Activated CD4-positive, alpha-beta T cell treated with anti-CD3 and anti-CD28 coated beads for 1 hour (primary cell): ENCODE measurements at regions not wholly inside any gene's neighbourhood (a gene's known extent, or its start where the extent isn't known, plus 50 kb on each side); places are given as distances from the start of the nearest gene placed in this dataset.

Experiments used
- DNase-seq: peaks from one replicate; pipeline ENCODE4 v3.0.0-alpha.2; 2020

DNA sequence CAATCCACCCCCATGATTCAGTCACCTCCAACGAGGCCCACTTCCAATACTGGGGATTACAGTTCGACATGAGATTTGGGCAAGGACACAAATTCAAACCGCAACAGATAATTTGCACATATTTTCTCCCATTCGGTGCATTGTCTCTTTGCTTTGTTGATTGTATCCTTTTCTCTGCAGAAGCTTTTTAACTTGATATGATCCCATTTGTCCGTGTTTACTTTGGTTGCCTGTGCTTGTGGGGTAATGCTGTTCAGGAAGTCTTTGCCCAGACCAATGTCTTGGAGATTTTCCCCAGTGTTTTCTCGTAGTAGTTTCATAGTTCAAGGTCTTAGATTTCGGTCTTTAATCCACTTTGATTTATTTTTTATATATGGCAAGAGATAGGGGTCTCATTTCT, 330.8 kb upstream of the SPRY2 start:
- DNase-seq, result no peak

- no peak for DNase-seq
These were observed 328.2 kb upstream of the SPRY2 start for GRCh38 chr13:80669112-80669511.

DNA sequence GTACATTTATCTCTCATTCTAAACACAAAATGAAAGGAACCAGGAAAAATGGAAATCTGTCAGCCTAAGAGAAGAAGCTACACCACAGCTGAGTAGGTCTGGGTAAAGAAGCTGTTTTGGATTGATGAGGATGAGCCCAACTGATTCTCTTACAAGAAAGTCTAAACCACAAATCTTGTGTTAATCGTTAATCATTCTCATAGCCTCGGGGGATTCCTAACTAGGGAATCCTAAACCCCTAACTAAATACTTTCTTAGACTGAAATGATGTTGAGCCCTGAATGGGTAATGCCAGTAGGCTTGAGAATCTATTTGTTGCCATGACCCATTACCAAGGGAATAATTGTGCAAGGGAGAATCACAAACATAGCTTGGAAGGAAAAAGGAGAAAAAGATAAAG, 327.5 kb upstream of the SPRY2 start:
- no peak for DNase-seq

DNA sequence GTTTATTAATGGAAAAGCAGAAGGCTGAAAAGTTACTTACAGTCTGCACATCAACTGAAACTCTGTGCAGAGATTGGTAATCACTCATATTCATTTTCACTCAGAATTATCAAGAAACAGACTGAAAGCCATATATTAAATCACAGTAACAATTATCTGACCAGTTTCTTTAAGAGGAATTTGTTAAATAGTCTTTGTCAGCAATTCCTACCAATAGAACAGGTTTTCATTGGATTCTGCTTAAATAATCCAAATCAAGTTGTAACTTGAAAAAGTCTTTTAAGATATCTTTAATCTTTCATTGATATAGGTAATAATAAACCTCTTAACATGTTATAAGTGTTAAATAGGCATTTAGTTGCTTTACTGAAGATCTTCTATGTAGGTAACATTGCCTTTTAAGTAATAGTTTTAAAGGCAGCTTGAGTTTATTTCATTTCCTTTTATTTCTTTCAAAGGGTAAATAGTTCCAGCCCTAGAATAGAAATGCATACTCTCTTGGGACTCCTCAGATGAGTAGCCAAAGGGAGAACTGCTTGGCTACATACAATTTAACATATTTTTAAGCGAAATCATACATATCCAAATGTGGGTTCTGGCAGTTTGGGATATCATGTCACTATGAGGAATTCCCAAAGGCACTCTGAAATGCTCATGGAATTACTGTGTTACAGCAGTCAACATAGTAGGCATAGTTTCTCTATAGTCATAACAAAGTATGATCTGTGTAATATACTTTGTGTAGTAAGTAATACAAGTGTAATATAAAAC, 326.0 kb upstream of the SPRY2 start:
- no peak for DNase-seq

- DNase-seq, result no peak
These were observed 324.9 kb upstream of the SPRY2 start for GRCh38 chr13:80665792-80666333.

DNA sequence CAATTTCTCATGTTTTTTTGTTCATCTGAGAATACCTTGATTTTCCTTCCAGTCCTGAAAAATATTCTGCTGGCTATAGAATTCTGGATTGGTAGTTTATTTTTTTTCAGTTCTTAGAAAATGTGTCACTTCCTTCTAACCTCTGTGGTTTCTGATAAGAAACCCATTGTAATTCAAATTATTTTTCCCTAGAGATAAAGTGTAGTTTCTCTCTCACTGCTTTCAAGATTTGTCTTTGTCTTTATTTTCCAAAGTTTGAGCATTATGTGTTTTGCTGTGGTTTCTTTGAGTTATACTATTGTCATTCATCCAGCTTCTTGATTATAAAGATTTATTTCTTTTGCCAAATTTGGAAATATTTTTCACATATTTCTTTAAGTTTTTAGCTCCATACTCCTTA, 324.0 kb upstream of the SPRY2 start:
- DNase-seq, result no peak

DNA sequence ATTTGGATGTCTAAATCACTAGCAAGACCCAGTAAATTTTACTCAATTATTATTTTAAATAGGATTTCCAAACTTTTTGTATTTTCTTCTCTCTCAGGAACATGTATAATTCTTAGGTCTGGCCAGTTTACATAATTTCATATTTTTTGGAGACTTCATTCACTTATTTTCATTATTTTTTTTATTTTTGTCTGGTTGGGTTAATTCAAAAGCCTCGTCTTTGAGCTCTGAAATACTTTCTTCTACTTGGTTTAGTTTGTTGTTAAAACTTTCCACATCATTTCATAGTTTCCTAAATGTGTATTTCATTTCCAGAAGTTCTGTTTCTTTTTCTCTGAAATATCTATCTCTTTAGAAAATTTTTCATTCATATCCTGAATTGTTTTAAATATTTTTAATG, 322.9 kb upstream of the SPRY2 start:
- no peak for DNase-seq

GRCh38 chr13:80658705-80659104, 317.8 kb upstream of the SPRY2 start:
- no peak for DNase-seq

GRCh38 chr13:80656512-80656904, 315.6 kb upstream of the SPRY2 start:
- DNase-seq, result no peak

- no peak for DNase-seq
These were observed 315.0 kb upstream of the SPRY2 start for GRCh38 chr13:80655778-80656511.

DNA sequence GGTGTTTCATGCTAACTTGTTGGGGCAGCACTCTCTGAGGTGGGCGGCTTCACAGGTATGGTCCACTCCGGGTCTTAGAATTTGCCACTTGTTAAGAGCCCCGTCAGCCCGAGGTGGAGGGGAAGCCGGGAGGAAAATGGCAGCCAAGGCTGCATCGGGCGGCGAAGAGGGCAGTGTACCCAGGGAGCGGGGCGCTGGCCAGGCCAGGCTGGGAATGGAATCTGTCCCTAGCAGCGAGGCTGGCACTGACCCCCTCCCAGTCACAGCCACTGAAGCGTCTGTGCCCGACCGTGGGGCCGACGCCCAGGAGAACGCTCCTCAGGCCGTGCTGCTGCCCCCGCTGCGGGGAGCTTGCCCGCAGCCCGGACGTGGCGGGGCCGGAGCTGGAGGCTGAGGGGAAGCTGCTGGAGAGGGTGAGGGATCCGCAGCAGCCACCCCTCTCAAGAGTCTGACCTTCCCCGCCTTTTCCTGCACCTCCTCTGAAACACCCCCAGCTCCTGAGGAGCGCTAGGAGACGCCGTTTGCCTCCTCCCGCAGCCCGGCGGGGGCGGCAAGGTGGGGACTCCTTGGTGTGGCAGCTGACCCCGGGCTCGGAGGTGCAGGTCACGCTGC, 313.8 kb upstream of the SPRY2 start:
- no peak for DNase-seq

GRCh38 chr13:80649274-80649673, 308.3 kb upstream of the SPRY2 start:
- no peak for DNase-seq

- no peak for DNase-seq
These were observed 301.7 kb upstream of the SPRY2 start for GRCh38 chr13:80642641-80643040.

- DNase-seq, result no peak
These were observed 292.3 kb upstream of the SPRY2 start for GRCh38 chr13:80633251-80633650.

DNA sequence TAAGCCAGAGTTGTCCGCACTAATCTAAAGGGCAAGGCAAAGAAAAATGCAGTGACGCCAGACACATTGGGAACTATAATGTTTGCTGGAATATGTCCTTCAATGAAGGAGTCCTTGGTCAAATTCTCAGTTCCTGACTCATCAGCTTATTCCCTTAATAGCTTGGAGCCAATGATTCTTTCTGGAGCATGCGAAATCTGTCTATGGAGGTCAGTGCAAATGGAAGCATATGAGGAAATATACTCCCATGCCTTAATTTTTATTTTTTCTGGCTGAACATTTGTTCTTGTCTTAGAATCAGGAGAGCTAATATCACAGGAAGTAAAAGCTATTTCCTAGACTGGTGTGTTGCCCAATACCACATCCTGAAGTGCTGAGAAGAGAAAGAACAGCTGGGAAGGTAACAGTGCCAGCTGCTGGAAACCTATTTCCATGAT, 289.8 kb upstream of the SPRY2 start:
- DNase-seq, result no peak

GRCh38 chr13:80618781-80619180, 277.9 kb upstream of the SPRY2 start:
- DNase-seq, result no peak

DNA sequence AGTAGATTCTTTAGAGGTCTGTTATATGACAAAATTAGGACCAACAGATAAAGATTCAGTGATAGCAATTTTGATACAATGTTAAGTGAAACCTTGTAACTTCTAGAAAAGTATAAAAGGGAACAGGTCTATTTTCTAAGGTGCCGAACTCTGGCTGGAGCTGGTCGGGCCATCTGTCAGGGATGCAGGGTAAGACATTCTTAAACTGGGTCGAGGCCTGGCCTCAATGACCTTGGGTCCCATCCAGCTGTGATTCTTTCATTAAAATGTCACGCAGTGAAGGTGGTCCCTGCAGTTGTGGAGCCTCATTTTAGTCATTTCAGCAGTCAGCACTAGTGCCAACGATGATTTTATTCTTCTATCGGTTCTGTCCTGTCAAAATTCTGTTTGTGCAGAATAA, 271.9 kb upstream of the SPRY2 start:
- no peak for DNase-seq

DNA sequence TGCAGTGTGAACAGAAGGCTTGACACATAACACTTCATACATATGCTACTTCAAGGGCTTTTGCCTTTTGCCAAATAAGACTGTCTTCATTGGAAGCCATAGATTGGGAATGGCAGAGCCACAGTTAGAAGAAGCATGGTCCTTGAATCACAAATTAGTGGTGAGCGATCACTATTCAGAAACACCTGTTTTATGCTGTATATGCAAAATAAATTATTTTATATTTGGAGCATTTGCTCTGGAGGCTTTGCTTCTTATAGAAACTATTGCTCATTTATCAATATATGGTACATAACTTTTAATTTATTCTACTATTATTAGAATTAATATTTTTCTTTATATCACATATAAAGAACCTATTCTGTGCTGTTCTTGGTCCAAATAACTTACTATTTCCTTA, 270.4 kb upstream of the SPRY2 start:
- DNase-seq, result no peak

DNA sequence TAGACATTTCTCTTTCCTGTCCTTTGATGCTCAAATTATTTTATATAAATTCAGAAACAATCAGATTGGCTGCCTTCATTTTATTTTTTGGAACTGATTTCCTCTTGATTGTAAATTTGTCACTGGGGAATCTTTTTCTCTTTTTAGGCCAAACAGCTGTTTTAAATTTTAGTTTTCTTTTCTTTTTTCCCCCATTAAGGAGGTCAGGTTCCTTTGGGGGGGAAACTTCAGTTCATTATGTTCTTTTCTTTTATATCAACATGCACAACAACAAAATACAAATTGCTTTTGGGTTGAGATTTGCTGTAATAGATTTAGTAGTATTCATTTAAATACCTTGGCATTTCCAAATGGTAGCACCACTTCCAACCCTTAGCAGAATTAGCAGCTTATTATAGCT, 264.8 kb upstream of the SPRY2 start:
- no peak for DNase-seq

GRCh38 chr13:80605011-80605410, 264.1 kb upstream of the SPRY2 start:
- DNase-seq, result no peak

GRCh38 chr13:80604098-80604497, 263.2 kb upstream of the SPRY2 start:
- DNase-seq, result no peak

DNA sequence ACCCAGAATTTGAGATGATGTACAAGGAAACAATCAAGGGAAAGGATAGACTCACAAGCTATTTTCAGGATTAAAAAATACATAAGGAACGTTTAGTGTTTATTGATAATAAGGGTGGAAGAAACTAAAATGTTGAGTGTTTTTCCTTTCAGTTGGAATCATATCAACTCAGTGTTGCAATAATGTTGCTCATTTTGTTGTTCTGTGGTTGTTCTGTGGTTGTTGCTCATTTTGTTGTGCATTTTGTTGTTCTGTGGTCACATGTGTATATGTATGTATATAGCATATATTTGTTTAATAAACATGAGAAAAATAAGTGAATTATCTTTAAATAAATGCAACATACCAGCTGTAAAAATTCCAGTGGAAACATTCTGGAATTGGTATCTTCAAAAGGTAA, 262.4 kb upstream of the SPRY2 start:
- no peak for DNase-seq

- DNase-seq, result no peak
These were observed 258.8 kb upstream of the SPRY2 start for GRCh38 chr13:80599765-80600164.

DNA sequence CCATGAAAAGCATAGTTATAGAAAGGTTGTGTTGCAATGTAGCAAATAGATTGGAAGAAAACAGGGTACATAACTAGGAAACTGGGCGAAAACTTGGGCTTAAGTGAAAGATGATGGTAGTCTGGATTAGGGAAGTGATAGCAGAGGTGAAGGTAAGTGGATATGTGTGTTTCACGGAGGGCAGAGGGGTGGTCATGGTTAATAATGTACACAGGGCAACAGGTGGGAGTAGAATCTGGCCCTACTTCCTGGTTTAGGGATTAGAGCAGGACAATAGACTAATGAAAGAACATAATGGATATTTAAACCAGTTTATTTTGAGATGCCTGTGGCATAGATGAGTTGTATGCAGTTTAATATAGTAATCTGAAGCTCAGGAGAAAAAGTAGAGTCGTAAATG, 257.3 kb upstream of the SPRY2 start:
- DNase-seq, result no peak
